ENCODE measurements at regions not wholly inside any gene's neighbourhood (a gene's known extent, or its start where the extent isn't known, plus 50 kb on each side); places are given as distances from the start of the nearest gene placed in this dataset.
"Not testable (repeated sequence)": the region's sequence is repeated elsewhere in the genome, so short reads cannot be mapped to it uniquely, and the experiment has no call there.

GRCh38 chr5:124614836-124615385 is 131.5 kb downstream of the ZNF608 start:
- DNase-seq, result no peak

GRCh38 chr5:124614105-124614504 is 132.3 kb downstream of the ZNF608 start:
- no peak for DNase-seq

- DNase-seq, result no peak
Measured at GRCh38 chr5:124613273-124613953, 133.0 kb downstream of the ZNF608 start.

GRCh38 chr5:124612023-124612422 is 134.4 kb downstream of the ZNF608 start:
- no peak for DNase-seq

- DNase-seq, result not testable (repeated sequence)
Measured at GRCh38 chr5:124611262-124611661, 135.2 kb downstream of the ZNF608 start.

GRCh38 chr5:124609685-124610084 is 136.8 kb downstream of the ZNF608 start:
- peak; percentile 19 for DNase-seq

- DNase-seq, result no peak
Measured at GRCh38 chr5:124606543-124606942, 139.9 kb downstream of the ZNF608 start.

GRCh38 chr5:124606093-124606492 is 140.3 kb downstream of the ZNF608 start:
- no peak for DNase-seq

- DNase-seq, result no peak
Measured at GRCh38 chr5:124605541-124605940, 140.9 kb downstream of the ZNF608 start.

GRCh38 chr5:124604419-124604818 is 142.0 kb downstream of the ZNF608 start:
- no peak for DNase-seq

GRCh38 chr5:124602925-124603650 is 143.4 kb downstream of the ZNF608 start:
- no peak for DNase-seq

- DNase-seq, result peak; percentile 54
Measured at GRCh38 chr5:124599028-124599973, 147.1 kb downstream of the ZNF608 start.

- DNase-seq, result no peak
Measured at GRCh38 chr5:124596595-124597421, 149.6 kb downstream of the ZNF608 start.

GRCh38 chr5:124593952-124594351 is 152.5 kb downstream of the ZNF608 start:
- no peak for DNase-seq

GRCh38 chr5:124592891-124593290 is 153.5 kb downstream of the ZNF608 start:
- no peak for DNase-seq

- no peak for DNase-seq
Measured at GRCh38 chr5:124591583-124591982, 154.9 kb downstream of the ZNF608 start.

- DNase-seq, result no peak
Measured at GRCh38 chr5:124590686-124591085, 155.8 kb downstream of the ZNF608 start.

GRCh38 chr5:124587280-124587679 is 159.2 kb downstream of the ZNF608 start:
- DNase-seq, result no peak

GRCh38 chr5:124584991-124585715 is 161.3 kb downstream of the ZNF608 start:
- DNase-seq, result no peak

GRCh38 chr5:124583469-124584350 is 162.7 kb downstream of the ZNF608 start:
- DNase-seq, result peak; percentile 70

GRCh38 chr5:124582561-124582840 is 163.9 kb downstream of the ZNF608 start:
- no peak for DNase-seq
